ENCODE measurements at regions not wholly inside any gene's neighbourhood (a gene's known extent, or its start where the extent isn't known, plus 50 kb on each side); places are given as distances from the start of the nearest gene placed in this dataset.

DNA sequence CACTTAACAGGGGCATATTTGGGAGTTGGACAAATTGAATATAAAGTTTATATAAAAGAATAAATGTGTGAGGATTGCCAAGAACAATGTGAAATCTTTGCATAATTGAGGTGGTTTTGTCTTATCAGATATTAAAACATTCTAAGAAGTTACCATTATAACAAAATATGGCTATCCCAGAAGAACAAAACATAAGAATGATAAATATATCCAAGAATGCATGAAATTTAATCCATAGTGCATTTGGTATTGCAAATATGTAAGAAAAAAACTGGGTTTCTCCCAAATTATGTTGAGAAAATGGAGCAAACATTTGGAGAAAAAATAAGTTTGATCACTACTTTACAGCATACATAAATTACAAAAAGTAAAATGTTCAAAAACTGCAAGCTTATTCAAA, 562.4 kb downstream of the RNF144A start:
- no peaks in the 10 kb centered on the region for H3K36me3 Mint-ChIP-seq (ENCODE audit: insufficient read depth, unreplicated experiment)
- no TSS peak for BruUV-seq (replicated peaks)
- intact Hi-C loops (cut with micrococcal nuclease; ENCODE audit: unreplicated experiment) = no loop called here

DNA sequence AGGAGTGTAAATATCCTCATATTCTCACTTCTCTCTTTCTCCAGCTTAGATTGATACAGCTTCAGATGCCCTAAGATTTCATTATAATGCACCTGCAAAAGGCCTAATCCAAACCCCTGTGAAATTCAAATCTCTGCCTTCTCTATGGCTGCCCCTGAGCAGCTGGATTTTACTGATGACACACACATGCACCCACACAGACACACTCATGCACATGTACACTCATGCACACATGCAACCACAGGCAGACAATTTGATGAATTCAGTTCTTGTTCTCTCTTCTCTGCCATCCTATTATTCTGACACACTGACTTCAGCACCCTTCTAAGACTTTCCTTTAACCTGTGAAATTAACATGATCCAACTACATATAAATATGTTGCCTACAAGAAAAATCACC, 563.2 kb downstream of the RNF144A start:
- H3K36me3 Mint-ChIP-seq (ENCODE audit: insufficient read depth, unreplicated experiment) = no peaks in the 10 kb centered on the region
- H3K9me3 Mint-ChIP-seq (ENCODE audit: unreplicated experiment) = peaks cover 9% of the 10 kb centered on the region
- H3K4me3 Mint-ChIP-seq (ENCODE audit: unreplicated experiment) = no peak overlapping the region

More for the DNA sequence above, 562.4 kb downstream of the RNF144A start:
- H3K36me3 ChIP-seq (ENCODE audit: control insufficient read depth, insufficient read depth, low read length) = no peaks in the 10 kb centered on the region
- peaks cover 10% of the 10 kb centered on the region for H3K27me3 Mint-ChIP-seq (ENCODE audit: insufficient read depth, unreplicated experiment)
- H3K4me3 Mint-ChIP-seq (ENCODE audit: unreplicated experiment) = no peak overlapping the region
- no peak for DNase-seq
- H3K9me3 ChIP-seq = no peaks in the 10 kb centered on the region
- TF ChIP-seq CTCF (IDR thresholded peaks at IDR 0.05; ENCODE audit: insufficient read depth in 1 of 2, low read depth in 1 of 2, low read length in 1 of 2, severe bottlenecking in 1 of 2, unreplicated experiment in 1 of 2) = no peak
- no peaks in the 10 kb centered on the region for H3K4me1 Mint-ChIP-seq (ENCODE audit: low read depth, unreplicated experiment)
- ChIA-PET CTCF (no interaction called here), POLR2A (no interaction called here)
- no peaks in the 10 kb centered on the region for H3K4me1 ChIP-seq
- H3K9me3 Mint-ChIP-seq (ENCODE audit: unreplicated experiment) = peaks cover 9% of the 10 kb centered on the region
- H3K27ac Mint-ChIP-seq (ENCODE audit: unreplicated experiment) = no peak overlapping the region
- no peaks in the 10 kb centered on the region; the same call in 1 of the 2 replicates for H3K27me3 ChIP-seq (replicated peaks; ENCODE audit: control insufficient read depth, insufficient read depth, low read length)
- H3K4me3 ChIP-seq (ENCODE audit: low read depth, low read length) = no peak overlapping the region

DNA sequence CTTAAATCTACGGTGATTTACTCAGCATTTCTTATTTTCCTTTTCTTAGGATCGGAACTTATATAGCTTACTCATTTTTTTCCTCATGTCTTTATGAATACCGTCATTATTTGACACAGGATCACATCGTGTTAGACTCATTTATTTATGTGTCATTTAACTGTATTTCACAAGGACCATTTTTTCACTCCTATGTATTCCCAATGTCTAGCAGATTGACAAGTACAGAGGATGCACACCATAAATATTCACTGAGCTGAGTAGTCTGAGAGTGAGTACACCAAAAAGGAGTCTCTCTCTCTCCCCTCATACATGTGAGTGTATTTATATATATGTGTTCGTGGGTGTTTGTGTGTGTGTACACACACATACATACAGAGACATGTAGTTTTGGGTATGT, 573.5 kb downstream of the RNF144A start:
- H3K4me1 Mint-ChIP-seq (ENCODE audit: low read depth, unreplicated experiment) = no peaks in the 10 kb centered on the region
- Histone ChIP-seq H3K4me1 (no peaks in the 10 kb centered on the region), H3K4me3 (ENCODE audit: low read depth, low read length) (no peak overlapping the region), H3K9me3 (no peaks in the 10 kb centered on the region), H3K27me3 (replicated peaks; ENCODE audit: control insufficient read depth, insufficient read depth, low read length) (no peaks in the 10 kb centered on the region), H3K36me3 (ENCODE audit: control insufficient read depth, insufficient read depth, low read length) (no peaks in the 10 kb centered on the region)
- no peak overlapping the region for H3K27ac Mint-ChIP-seq (ENCODE audit: unreplicated experiment)
- H3K4me3 Mint-ChIP-seq (ENCODE audit: unreplicated experiment) = no peak overlapping the region
- no peaks in the 10 kb centered on the region for H3K9me3 Mint-ChIP-seq (ENCODE audit: unreplicated experiment)
- ChIA-PET POLR2A (no interaction called here), CTCF (no interaction called here)
- no peak for TF ChIP-seq CTCF (IDR thresholded peaks at IDR 0.05; ENCODE audit: insufficient read depth in 1 of 2, low read depth in 1 of 2, low read length in 1 of 2, severe bottlenecking in 1 of 2, unreplicated experiment in 1 of 2)
- no TSS peak for BruUV-seq (replicated peaks)
- intact Hi-C loops (cut with micrococcal nuclease; ENCODE audit: unreplicated experiment) = no loop called here
- H3K36me3 Mint-ChIP-seq (ENCODE audit: insufficient read depth, unreplicated experiment) = no peaks in the 10 kb centered on the region
- no peak for DNase-seq
- H3K27me3 Mint-ChIP-seq (ENCODE audit: insufficient read depth, unreplicated experiment) = no peaks in the 10 kb centered on the region

More for the DNA sequence above, 563.2 kb downstream of the RNF144A start:
- Histone ChIP-seq H3K4me1 (no peaks in the 10 kb centered on the region), H3K9me3 (no peaks in the 10 kb centered on the region), H3K36me3 (ENCODE audit: control insufficient read depth, insufficient read depth, low read length) (no peaks in the 10 kb centered on the region), H3K27me3 (replicated peaks; ENCODE audit: control insufficient read depth, insufficient read depth, low read length) (no peaks in the 10 kb centered on the region; the same call in 1 of the 2 replicates), H3K4me3 (ENCODE audit: low read depth, low read length) (no peak overlapping the region)
- BruUV-seq (replicated peaks) = no TSS peak
- no peak overlapping the region for H3K27ac Mint-ChIP-seq (ENCODE audit: unreplicated experiment)
- H3K27me3 Mint-ChIP-seq (ENCODE audit: insufficient read depth, unreplicated experiment) = peaks cover 6% of the 10 kb centered on the region
- intact Hi-C loops (cut with micrococcal nuclease; ENCODE audit: unreplicated experiment) = no loop called here
- CTCF ChIA-PET = no interaction called here
- no peak for DNase-seq
- no peaks in the 10 kb centered on the region for H3K4me1 Mint-ChIP-seq (ENCODE audit: low read depth, unreplicated experiment)
- POLR2A ChIA-PET = no interaction called here
- TF ChIP-seq CTCF (IDR thresholded peaks at IDR 0.05; ENCODE audit: insufficient read depth in 1 of 2, low read depth in 1 of 2, low read length in 1 of 2, severe bottlenecking in 1 of 2, unreplicated experiment in 1 of 2) = no peak

Data from Caco-2 (cell line).